Fibroblast of skin of right biceps (primary cell): ENCODE measurements at regions not wholly inside any gene's neighbourhood (a gene's known extent, or its start where the extent isn't known, plus 50 kb on each side); places are given as distances from the start of the nearest gene placed in this dataset.
"Not testable (repeated sequence)": the region's sequence is repeated elsewhere in the genome, so short reads cannot be mapped to it uniquely, and the experiment has no call there.

ENCODE experiments used
- DNase-seq: peaks from one replicate; pipeline ENCODE4 v3.0.0-alpha.2; 2013

DNA sequence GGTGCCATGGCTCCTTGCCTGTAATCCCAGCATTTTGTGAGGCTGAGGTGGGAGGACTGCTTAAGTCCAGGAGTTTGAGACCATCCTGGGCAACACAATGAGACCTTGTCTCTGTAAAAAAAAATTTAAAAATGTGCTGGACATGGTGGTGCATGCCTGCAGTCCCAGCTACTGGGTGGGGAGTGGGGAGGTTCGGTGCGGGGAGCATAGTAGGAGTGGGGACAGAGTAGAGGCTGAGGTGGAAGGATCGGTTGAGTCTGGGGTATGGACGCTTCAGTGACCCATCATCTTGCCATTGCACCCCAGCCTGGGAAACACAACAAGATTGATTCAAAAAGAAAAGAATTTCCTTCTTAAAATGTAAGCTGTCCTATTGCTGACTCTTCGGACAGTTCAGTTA lies 1490.0 kb upstream of the GBE1 start:
- DNase-seq = no peak

DNA sequence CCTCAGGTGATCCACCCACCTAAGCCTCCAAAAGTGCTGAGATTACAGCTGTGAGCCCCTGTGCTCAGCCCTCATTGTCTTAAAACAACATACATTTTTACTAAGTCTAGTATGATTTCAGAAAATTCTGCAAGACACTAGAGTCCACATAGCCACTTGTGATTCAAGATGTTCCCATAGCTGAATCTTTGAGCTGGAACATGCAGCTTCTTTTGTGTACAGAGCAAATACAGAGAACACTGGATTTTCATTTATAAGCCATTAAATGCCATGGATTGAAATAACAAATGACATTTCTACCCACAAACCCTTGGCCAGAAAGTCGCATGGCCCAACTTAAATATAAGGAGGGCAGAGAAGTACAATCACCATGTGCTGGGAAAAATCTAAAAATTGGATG lies 1489.2 kb upstream of the GBE1 start:
- no peak for DNase-seq

DNA sequence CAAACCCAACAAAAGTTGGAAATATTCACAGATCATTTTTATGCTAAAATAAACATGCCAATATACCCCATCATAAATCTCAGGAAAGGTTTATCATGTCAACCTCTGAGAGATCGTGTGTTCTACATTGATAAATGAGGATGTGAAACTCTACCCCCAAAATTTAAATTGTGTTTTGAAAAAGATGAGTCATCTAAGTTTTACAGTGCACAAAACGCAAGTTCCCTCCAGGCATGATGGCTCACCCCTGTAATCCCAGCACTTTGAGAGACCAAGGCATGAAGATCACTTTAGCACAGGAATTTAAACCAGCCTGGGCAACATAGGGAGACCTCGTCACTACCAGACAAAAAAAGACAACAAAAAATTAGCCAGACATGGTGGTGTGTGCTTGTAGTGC lies 1487.0 kb upstream of the GBE1 start:
- DNase-seq = no peak

DNA sequence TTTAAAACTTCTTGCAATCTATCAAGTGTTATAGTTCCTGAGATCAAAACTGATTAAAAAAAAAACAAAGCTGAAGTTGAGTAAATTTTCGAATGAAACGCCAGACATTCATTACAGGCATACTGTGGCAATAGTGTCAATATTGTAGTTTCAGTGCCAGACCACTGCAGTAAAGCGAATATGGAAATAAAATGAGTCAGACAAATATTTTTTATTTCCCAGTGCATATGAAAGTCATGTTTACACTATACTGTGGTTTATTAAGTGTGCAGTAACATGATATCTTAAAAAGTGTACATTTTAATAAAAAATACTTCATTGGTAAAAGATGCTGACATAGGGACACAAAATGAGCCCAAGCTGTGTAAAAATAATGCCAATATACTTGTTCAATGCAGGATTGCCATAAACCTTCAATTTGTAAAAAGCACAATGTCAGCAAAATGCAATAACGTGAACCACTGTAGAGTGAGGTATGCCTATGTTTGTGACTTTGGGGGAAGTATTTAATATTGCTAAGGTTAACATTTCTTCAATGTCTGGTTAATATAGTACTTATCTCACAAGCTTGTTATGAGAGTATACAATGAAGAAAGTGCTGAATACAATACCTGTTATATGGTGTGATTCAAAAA lies 1473.9 kb upstream of the GBE1 start:
- no peak for DNase-seq

DNA sequence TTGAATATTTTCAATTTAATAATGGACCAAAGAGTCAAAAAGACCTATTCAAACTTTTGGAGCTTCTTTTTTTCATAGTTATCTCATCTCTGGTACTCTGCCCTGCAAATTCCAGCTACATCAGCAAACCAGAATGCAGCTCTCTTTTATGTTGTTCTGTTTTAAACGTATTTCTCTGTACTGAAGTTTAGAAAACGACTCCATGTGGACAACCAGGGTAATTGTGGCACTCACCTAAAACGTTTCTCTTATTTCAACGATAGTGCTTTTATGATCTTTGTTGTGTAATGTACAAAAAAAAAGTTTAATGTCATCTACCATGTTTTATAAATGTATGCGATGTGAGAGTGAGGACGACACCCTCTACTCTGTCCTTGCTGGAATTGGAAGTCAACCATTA lies 1472.3 kb upstream of the GBE1 start:
- DNase-seq = no peak

DNA sequence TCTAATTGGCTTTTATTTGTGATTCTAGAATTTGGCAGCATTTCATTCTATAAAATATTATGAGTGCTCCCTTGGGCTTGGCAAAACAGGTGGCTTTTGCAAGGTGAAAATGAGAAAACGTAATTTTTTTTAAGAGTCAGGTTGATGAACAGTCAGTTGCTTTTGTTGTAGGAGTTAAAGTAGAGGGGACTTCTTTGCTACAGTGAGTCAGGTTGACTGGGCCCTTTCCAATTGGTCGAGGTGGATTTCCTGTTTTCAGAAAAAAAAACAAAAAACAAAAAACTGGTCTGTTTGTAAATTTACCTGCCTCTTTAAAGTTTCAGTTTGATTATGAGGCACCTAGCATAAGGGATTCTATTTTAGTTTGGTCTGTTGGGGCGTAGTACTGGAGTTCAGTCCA lies 1469.4 kb upstream of the GBE1 start:
- no peak for DNase-seq

DNA sequence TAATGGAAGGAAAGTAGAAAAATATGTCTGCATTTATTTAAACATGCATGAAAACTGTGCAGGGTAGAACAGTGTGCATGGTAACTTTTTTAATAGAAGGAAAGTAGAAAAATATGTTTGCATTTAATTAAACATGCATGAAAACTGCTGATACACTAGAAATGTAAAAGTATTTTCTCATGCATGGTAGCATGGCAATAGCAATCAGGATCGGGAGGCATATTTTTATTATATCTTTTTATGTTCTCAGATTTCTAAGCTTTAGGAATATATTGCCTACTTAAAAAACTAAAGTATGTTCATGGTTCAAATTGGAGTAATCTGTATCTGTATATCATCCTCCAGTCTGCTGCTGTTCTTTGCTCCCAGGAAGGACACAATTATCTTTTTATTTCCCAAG lies 1468.9 kb upstream of the GBE1 start:
- DNase-seq = no peak

DNA sequence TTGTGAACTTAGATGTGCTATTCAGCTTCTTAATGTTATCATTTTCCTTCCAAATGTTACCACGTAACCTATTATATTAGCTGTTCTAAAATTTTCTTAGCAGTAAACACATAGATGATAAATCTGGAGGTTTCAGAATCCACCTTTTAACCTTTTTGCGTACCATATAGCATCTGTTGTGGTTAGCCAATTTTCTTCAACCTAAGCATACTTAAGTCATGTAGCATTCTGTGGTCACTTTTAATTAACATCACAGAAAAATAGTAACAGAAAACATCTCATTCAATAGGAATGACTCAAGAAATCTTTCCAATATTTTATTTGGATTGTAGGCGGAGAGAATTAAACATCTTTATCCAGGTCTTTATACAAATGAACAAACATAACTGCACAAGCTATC lies 1465.3 kb upstream of the GBE1 start:
- no peak for DNase-seq

DNA sequence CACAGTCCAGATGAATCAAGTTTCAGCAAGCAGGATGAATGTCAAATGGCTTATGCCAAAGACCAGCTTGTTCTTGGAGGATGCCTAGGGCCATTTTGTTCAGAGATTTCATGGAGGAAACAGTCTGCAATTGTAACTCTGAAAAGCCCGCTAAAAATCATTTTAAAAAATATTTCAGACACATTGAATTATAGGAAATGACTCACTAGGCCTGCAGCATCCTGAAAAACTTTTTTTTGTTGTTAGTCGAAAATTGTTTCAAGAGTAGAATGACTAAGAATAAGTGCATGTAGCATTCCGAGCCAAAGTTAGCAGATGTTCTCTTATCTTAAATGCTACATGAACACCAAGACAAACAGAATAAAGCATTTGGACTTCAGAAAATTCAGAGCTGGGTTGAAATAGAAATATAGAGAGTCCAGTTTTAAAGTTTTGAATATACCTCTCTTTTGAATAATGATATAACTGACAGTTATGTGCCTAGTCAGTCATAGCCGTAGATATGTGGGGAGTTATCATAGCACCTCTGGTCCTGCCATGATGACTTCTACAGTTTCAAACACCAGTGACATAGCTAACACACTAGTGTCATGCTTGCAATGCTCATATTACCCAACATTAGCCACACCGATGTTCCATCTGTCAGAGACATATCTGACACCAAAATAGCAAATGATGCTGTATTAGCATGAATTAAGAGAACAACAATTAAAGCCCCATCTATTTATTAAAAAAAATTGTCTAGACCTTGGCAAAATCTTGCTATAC lies 1462.8 kb upstream of the GBE1 start:
- peak; percentile 30 for DNase-seq

DNA sequence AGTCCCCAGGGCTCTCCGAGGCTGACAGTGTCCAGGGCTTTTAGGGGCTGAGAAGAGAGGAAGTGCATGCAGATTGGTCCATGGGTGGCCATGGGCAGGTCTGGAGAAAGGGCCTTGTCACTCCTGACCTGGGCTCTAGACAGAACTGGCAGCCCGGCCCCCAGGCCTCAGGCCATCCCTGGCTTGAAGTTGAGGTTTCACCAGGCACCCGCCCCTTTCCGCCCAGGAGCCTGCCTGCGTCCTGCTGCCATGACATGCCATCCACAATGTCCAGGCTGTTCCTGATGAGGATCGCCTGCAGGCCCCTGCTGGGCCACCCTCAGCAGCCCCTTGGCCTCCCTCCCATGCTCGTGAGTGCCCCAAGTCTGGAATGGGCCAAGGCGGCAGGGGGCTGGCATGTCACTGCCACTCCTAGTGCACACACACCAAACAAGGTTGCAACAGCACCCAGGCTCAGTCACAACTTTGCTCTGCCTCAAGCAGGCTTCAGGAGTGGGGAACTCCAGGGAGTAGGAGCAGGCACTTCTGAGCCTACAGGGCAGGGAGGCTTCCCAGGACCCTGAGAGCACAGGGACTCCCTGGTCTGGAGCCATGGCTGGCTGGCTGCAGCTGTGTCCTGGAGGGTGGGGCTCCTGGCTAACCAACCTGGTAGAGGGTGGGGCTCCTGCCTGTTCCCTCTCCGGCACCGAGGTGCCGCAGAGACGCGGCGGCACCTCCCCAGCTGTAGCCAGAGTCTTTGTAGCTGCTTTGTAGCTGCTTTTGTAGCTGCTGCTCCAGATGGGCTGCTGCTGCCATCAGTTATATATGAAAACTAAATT lies 1457.1 kb upstream of the GBE1 start:
- DNase-seq = no peak

DNA sequence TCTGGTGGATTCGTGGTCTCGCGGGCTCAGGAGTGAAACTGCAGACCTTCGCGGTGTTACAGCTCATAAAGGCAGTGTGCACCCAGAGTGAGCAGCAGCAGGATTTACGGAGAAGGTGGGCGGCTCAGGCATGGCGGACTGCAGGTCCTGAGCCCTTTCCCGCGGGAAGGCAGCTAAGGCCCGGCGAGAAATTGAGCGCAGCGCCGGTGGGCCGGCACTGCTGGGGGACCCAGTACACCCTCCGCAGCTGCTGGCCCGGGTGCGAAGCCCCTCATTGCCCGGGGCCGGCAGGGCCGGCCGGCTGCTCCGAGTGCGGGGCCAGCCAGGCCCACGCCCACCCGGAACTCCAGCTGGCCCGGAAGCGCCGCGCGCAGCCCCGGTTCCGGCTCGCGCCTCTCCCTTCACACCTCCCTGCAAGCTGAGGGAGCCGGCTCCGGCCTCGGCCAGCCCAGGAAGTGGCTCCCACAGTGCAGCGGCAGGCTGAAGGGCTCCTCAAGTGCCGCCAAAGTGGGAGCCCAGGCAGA lies 1456.2 kb upstream of the GBE1 start:
- DNase-seq = not testable (repeated sequence)

DNA sequence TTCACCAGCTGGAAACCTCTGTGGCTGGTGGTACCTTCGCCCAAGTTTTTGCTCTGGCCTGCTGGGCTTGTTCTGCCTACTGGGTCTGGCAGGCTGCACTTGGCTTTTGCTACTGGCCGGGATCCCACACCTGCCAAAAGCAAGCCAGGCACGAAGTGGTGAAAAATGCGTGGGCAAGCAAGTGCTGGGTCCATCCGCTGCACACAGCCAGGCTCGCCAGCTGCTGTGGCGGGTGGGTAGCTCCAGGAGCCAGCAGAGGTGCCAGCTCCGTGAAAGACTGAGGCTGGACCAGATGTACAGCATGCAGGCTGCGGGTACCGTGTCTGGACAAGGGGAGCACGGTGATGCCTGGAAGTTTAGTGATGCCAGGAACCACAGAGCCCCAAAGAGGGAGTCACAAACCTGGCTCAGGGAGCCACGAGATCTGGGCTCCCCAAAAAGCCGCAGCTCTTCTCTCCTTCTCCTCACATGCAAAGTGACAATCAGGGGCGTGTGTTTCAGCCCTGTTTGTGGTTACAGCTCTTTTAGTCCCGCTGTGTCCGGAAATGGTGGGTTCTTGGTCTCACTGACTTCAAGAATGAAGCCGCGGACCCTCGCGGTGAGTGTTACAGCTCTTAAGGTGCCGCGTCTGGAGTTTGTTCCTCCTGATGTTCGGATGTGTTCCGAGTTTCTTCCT lies 1455.6 kb upstream of the GBE1 start:
- DNase-seq = no peak

DNA sequence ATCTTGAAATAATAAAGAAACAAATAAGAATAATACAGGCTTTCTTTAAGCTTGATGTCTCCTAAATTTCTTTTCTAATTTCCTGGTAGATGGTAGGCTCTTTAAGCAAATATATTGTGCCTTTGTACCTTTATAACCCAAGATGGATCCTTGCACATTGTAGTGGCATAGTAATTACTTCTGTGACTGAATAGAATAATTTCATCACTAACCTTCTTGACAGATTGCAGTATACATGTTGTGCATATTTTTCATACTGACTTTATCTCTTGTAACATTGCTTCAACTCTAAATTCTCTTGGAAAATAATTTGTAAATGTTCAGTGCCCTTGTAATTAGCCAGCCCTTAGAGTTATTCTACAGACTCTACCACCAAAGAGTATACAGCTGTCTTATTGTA lies 1433.8 kb upstream of the GBE1 start:
- no peak for DNase-seq

DNA sequence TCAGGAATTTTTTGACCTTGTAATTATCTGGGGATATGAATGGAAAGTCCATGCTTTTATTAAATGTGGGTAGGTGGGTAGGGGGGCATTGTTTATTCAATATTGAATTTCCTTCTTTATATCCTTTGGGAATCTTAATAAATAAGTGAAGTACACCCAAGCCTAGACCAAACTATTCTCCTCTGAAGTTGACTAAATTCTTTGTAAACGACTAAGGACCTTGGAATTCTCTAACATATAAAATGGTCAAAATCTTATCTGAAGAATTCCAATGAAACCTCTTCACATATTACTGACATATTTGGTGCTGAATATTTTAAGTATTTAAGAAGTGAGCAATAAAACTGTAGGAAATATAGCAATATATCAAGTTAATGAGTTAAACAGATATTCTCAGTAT lies 1432.1 kb upstream of the GBE1 start:
- peak; percentile 69 for DNase-seq

DNA sequence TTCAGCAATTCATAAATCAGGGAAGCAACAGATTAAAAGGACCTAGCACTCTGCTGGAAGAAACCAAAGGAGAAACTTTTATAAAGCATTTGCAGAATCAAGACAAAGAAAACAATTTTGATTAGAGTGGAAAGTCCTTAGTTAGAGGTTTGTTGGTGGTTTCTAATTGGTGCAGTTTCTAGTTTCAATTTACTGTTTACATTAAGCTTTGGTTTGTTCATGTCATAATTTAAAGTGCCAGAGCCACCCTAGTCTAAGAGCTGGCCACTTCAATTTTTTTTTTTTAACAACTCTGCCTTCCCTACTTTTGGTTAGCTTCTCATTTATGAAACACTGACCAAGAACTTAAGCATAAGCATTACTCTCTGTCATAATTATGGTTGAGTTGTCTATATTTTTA lies 1428.2 kb upstream of the GBE1 start:
- DNase-seq = no peak

DNA sequence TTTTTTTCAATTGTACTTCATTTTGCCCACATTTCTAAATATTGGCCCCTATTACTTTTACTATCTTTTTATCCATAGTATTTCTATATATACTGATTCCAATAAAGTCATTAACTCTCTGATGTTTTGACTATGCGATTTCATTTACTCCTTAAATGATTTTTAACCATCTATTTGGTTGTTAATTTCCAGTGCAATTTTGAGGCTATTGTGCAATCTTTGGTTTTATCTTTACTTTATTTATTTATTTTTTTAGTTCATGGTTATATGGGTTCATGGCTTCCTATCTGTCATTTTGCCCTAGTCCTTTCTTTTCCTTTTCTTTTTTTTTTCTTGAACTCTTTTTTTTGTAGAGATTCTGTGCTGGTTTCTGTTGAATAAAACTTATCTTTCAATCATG lies 1408.0 kb upstream of the GBE1 start:
- DNase-seq = no peak

DNA sequence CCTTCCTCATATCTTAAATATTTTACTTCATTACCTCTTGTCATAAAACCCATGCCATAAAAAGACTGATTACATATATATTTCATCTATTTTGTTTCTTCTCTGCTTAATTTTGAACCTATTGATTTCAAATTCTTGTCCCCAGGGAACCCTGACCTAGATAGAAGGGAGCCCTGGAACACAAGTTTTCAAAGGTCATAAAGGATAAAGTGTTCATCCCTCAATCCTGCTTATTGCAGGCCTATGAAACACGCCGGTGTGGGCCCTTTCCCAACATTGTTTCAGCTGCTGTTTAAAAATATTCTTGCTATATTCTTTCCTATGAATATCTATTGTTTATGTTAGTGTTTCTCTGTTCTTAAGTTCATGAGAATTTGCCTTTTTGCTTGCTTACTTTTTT lies 1389.5 kb upstream of the GBE1 start:
- DNase-seq = no peak

DNA sequence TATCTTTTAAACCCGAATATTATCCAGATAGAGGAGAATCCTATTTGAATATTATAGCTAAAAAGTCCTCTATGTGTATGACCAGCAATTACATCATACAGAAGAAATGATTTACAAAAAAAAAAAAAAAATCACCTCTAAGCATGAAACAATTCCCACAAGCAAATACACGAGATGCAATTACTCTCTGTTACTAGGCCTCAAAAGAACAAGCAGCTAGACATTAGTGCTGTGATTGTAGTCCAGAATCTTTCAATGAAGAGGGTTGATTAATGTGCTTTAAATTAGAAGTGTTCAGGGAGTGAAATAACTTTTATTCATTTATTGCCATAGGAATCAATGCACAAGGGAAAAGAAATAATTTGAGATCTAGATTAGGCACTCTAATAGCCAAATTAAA lies 1379.5 kb upstream of the GBE1 start:
- no peak for DNase-seq

DNA sequence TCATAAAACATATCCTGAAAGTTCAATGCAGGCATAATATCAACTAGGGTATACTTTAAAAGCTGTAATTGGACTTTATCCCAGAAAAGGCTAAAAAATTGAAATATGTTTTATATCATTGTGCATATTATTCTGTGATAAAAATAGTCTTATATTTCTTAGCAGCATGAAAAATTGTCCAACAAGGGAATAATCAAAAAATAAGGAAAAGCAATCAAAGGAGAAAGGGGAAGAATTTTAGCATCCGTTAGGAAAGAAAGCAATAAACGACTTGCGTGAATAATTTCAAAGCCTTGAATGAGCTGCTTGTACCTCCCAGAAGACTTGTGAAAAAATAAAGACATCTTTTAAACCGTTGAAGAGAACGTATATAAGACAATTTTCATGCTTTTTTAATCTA lies 1369.8 kb upstream of the GBE1 start:
- no peak for DNase-seq

DNA sequence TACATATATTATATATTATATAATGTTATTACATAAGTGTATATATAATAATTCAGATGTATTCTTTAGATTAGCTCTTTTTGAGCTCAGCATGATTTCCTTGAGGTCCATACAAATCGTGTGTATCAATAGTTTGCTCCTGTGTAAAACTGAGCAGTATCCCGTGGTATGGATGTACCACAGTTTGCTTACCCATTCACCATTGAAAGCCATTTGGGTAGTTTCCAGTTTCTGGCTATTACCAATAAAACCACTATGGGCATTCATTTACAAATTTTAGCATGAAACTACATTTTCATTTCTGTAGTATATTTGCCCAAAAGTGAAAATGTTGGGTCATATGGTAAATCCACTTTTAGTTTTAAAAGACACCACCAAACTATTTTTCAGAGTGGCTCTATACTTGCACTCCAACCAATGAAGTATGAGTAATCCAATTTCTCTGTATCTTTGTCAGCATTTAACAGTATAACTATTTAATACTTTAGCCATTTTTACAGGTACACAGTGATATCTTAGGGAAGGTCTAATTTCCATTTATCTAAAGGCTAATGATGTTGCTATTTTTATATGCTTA lies 1361.4 kb upstream of the GBE1 start:
- no peak for DNase-seq

DNA sequence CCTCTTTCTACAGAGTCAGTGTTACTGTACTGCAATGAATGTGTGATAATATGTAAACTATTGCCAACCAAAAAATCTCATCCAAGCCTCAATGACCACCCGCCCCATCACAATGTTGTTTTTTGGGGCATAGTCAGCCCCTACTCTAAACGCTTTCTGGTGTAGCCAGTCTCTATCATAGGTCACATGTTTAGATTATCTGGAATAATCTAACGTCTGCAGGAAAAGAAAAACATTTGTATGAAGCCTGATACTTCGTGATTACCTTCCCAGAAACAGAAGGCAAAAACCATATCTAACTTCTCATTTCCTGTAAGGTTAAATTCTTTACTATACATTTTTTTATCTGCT lies 1331.8 kb upstream of the GBE1 start:
- DNase-seq = no peak

DNA sequence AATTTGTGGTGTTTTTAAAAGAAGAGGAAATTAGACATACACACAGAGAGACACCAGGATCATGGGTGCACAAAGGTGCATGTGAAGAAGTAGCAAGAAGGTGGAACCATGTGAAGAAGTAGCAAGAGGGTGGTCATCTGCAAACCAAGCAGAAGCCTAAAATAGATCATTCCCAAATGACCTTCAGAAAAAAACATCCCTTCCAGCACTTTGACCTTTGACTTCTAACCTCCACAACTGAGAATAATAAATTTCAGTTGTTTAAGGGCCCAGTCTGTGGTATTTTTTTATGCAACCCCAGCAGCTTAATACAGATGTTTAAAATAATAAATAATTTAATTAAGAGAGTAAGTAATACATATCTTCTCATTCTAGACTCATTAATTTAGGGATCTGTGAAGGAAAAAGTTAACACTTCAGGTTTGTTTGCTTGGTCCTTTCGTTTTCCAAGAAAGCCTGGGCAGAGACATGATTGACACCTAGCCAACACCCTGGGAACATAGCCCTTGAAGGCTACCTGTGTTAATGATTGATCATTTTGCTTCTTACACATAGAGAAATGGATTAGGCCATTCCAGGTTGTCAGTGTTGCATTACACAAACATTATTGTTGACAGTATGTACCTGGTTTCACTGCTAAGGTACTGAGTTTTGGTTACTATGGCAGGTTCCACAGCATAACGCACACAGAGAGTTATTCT lies 1331.2 kb upstream of the GBE1 start:
- no peak for DNase-seq
